Fibroblast of pulmonary artery (primary cell): ENCODE measurements at regions not wholly inside any gene's neighbourhood (a gene's known extent, or its start where the extent isn't known, plus 50 kb on each side); places are given as distances from the start of the nearest gene placed in this dataset.

Source experiments
- DNase-seq: peaks from one replicate; pipeline ENCODE4 v3.0.0-alpha.2; 2010; ENCODE audit warnings: low read depth
- H3K4me3 ChIP-seq: replicated peaks from 2 replicates; pipeline ENCODE4 v1.5.1; 2011; ENCODE audit warnings: low read depth, mild to moderate bottlenecking, control low read depth, low read length, moderate library complexity
- TF ChIP-seq, protein P1 (sequence below): IDR thresholded peaks from 2 replicates; pipeline ENCODE4 v1.5.1; 2011; ENCODE audit warnings: mild to moderate bottlenecking, control low read depth, low read length, inconsistent platforms; ENCODE audit errors: missing control alignments

DNA sequence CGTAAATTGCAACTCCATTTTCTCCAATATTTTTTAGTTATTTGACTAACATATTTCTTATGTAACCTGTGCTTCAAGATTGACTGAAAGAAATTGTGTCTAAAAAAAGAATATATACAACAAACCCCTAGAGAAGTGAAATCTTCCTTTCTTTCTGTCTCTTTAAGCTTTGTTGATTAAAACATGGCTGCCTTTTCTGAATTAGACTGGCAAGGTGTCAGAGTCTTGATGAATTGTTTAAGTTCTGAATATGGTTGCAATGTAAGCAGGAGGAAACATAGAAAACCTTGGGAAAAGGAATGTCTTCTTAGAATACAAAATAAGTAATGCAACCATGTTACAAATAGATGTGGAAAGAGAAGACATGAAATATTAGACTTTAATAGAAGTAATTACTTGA lies 209.8 kb upstream of the CTNND2 start:
- no peak overlapping the region for H3K4me3 ChIP-seq
- TF ChIP-seq, protein P1, sequence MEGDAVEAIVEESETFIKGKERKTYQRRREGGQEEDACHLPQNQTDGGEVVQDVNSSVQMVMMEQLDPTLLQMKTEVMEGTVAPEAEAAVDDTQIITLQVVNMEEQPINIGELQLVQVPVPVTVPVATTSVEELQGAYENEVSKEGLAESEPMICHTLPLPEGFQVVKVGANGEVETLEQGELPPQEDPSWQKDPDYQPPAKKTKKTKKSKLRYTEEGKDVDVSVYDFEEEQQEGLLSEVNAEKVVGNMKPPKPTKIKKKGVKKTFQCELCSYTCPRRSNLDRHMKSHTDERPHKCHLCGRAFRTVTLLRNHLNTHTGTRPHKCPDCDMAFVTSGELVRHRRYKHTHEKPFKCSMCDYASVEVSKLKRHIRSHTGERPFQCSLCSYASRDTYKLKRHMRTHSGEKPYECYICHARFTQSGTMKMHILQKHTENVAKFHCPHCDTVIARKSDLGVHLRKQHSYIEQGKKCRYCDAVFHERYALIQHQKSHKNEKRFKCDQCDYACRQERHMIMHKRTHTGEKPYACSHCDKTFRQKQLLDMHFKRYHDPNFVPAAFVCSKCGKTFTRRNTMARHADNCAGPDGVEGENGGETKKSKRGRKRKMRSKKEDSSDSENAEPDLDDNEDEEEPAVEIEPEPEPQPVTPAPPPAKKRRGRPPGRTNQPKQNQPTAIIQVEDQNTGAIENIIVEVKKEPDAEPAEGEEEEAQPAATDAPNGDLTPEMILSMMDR, result no peak
- DNase-seq, result no peak

DNA sequence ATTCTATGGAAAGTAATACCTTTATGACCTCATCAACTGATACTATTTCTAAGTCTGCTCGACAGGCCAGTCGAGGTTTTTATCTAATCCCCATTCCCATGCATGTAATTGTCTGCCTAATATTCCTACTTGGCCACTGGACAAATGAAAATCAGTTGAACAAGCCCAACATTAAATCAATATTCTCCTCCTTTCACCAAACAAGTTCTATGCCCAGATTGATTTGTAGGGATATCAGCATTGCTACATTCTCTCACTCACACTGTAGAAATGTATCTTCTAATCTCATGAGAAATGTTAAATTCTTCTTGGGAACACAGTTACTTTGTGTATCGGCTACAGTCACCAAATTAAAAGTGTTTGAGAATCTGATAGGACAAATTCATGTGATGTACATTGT lies 208.8 kb upstream of the CTNND2 start:
- no peak overlapping the region for H3K4me3 ChIP-seq
- TF ChIP-seq, protein P1, result no peak
- DNase-seq, result no peak

DNA sequence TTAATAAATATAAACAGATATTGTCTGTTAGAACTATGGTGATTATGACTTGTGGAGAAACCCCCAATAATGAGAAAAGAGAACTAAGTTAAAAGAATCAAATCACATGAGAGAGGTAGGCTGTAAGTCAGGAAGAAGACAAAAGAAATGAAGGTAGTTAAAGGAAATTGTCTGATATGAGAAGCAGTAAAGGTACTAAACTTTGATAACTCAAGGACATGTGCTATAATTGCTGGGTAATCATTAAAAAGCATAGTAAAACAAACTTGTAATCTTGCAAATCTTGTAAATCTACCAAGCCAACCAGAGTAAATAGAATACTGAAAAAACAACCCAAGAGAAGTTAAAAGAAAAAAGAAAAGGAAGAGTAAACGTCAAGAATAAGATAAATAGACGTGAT lies 207.0 kb upstream of the CTNND2 start:
- DNase-seq, result no peak
- no peak overlapping the region for H3K4me3 ChIP-seq
- TF ChIP-seq, protein P1, result no peak

DNA sequence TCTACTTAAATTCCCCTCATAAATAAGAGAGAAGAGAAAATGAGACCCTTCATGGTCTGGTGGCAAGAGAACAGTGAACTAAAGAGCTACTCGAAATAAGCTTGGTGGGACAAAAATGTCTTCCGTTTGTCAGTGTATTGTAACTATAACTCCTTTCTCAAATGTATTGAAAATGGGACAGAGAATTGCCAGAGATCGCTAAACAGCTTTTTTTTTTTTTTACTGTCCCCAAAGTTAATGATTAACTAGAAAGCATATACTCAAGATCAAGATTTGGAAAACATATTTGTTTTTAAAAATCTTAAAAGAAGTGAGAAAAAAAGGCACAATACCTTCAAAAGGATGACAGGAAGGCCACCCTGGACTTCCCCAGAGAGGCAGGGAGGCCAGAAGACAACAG lies 206.4 kb upstream of the CTNND2 start:
- H3K4me3 ChIP-seq, result no peak overlapping the region
- TF ChIP-seq, protein P1, result no peak
- no peak for DNase-seq

- DNase-seq, result no peak
- H3K4me3 ChIP-seq, result no peak overlapping the region
- TF ChIP-seq, protein P1, result no peak
These were observed 204.9 kb upstream of the CTNND2 start for GRCh38 chr5:12109075-12109688.

GRCh38 chr5:12102151-12102550 lies 197.9 kb upstream of the CTNND2 start:
- no peak for DNase-seq
- TF ChIP-seq, protein P1, result no peak
- no peak overlapping the region for H3K4me3 ChIP-seq

- no peak overlapping the region for H3K4me3 ChIP-seq
These were observed 196.3 kb upstream of the CTNND2 start for GRCh38 chr5:12100542-12100941.

More at GRCh38 chr5:12100542-12100941, 196.3 kb upstream of the CTNND2 start:
- TF ChIP-seq, protein P1, result no peak
- no peak for DNase-seq
